PC-9 (cell line): ENCODE measurements at regions not wholly inside any gene's neighbourhood (a gene's known extent, or its start where the extent isn't known, plus 50 kb on each side); places are given as distances from the start of the nearest gene placed in this dataset.

Source experiments
- BruUV-seq: library from RNA; stranded (reverse); fragments of 400-500 nt; replicated peaks from 2 replicates; lab custom pipeline; 2021; lab: Mats Ljungman, UMichigan
- CTCF ChIA-PET: fragments of 300-600 bp; sonication (Branson Sonifier 250); formaldehyde crosslinking; loops from one replicate; lab custom pipeline; 2022; ENCODE audit warnings: antibody characterized with exemption; lab: Charles Lee
- POLR2A ChIA-PET: fragments of 300-600 bp; sonication (Branson Sonifier 250); formaldehyde crosslinking; loops from one replicate; lab custom pipeline; 2022; ENCODE audit warnings: antibody characterized with exemption; ENCODE audit not compliant: unreplicated experiment; lab: Charles Lee
- DNase-seq, 2 experiments: peaks; one replicate each; pipeline versions ENCODE4 v3.0.0 to v3.0.0-alpha.2; 2015 to 2022; ENCODE audit warnings: mixed read lengths in 1 of 2
- H2AFZ ChIP-seq: fragments of 200-600 bp; sonication (generic); 2 replicates; pipeline ENCODE4 v1.8.1; 2017; ENCODE audit warnings: antibody characterized with exemption
- H3F3A ChIP-seq: fragments of 200-600 bp; sonication (generic); 2 replicates; pipeline ENCODE4 v1.8.1; 2017; ENCODE audit warnings: antibody characterized with exemption, mild to moderate bottlenecking, low read depth; ENCODE audit not compliant: insufficient read depth
- H3K27ac ChIP-seq: fragments of 200-600 bp; sonication (generic); 2 replicates; pipeline ENCODE4 v1.6.1; 2016; ENCODE audit warnings: mixed run types
- H3K27me3 ChIP-seq: fragments of 200-600 bp; sonication (generic); 2 replicates; pipeline ENCODE4 v1.6.1; 2016; ENCODE audit warnings: low read depth, mixed run types; ENCODE audit not compliant: insufficient read depth
- H3K36me3 ChIP-seq: fragments of 200-600 bp; sonication (generic); 2 replicates; pipeline ENCODE4 v1.6.1; 2016; ENCODE audit warnings: low read depth, mixed run types
- H3K4me1 ChIP-seq: fragments of 200-600 bp; sonication (generic); replicated peaks from 2 replicates; pipeline ENCODE4 v1.6.1; 2016; ENCODE audit warnings: mixed run types; ENCODE audit not compliant: insufficient read depth
- H3K4me2 ChIP-seq: fragments of 200-600 bp; sonication (generic); 2 replicates; pipeline ENCODE4 v1.6.1; 2017; ENCODE audit warnings: mixed run types
- H3K4me3 ChIP-seq: fragments of 200-600 bp; sonication (generic); 2 replicates; pipeline ENCODE4 v1.6.1; 2016; ENCODE audit warnings: mixed run types
- H3K79me2 ChIP-seq: fragments of 200-600 bp; sonication (generic); 2 replicates; pipeline ENCODE4 v1.6.1; 2017; ENCODE audit warnings: low read depth, mixed run types
- H3K9me2 ChIP-seq: fragments of 200-600 bp; sonication (generic); 2 replicates; pipeline ENCODE4 v1.8.1; 2017; ENCODE audit warnings: mild to moderate bottlenecking; ENCODE audit not compliant: insufficient read depth
- H3K9me3 ChIP-seq: fragments of 200-600 bp; sonication (generic); 2 replicates; pipeline ENCODE4 v1.8.1; 2016; ENCODE audit warnings: low read depth; ENCODE audit not compliant: insufficient read depth
- H4K20me1 ChIP-seq: fragments of 200-600 bp; sonication (generic); 2 replicates; pipeline ENCODE4 v1.8.1; 2017; ENCODE audit not compliant: insufficient read depth
- EZH2 ChIP-seq: fragments of 200-600 bp; sonication (generic); IDR thresholded peaks from 2 replicates; pipeline ENCODE4 v1.8.0; 2017; ENCODE audit warnings: antibody characterized with exemption, low read depth
- intact Hi-C: fragments of 100-400 bp; cut with micrococcal nuclease; formaldehyde crosslinking; loops from one replicate; pipeline ENCODE4 v1.10.0; 2022; ENCODE audit not compliant: unreplicated experiment
- TF ChIP-seq, protein P1 (sequence below): fragments of 200-600 bp; sonication (generic); conservative IDR thresholded peaks from 2 replicates; pipeline ENCODE4 v1.6.1; 2017; ENCODE audit warnings: mixed run types, antibody characterized with exemption, mild to moderate bottlenecking, moderate library complexity

DNA sequence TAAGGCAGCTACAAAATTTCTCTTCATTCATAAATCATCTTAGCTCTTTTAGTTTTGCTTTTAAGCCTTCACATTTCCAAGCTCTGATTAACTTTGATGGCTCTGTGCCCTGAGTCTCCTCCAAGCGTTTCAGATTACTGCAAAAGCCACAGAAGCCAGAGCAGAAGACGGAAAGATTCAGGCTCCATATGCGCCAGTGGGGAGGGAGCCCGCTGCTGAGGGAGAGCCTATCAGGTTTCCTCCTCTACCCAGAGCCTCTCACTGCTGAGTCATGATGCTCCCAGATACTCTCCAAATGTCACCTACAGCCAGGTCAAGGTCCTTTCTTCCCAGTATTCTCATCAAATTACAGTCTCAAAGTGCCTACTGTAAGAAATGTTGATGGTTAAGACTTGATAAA is 193.6 kb downstream of the RAP2A start:
- Histone ChIP-seq H2AFZ (no peak overlapping the region; the same call in 1 of the 2 replicates), H3F3A (peaks cover 4% of the 10 kb centered on the region; the same call in 1 of the 2 replicates), H3K27me3 (no peaks in the 10 kb centered on the region), H4K20me1 (no peaks in the 10 kb centered on the region), H3K4me2 (peak overlapping the region; percentile 20), H3K9me3 (no peaks in the 10 kb centered on the region), H3K4me1 (peaks cover 5% of the 10 kb centered on the region; the same call in 1 of the 2 replicates), H3K27ac (peak overlapping the region; percentile 13; the same call in 1 of the 2 replicates), H3K9me2 (0 out of 2 replicates have a peak, but pooled peaks cover 9% of the 10 kb centered on the region), H3K4me3 (0 out of 2 replicates have a peak overlapping the region, but pooled peaks have one; percentile 17), H3K36me3 (no peaks in the 10 kb centered on the region), H3K79me2 (no peaks in the 10 kb centered on the region)
- POLR2A ChIA-PET: no interaction called here
- intact Hi-C loops: no loop called here
- DNase-seq: peak in 1 of 2 experiments; percentile 66
- BruUV-seq: no TSS peak
- TF ChIP-seq, protein P1, sequence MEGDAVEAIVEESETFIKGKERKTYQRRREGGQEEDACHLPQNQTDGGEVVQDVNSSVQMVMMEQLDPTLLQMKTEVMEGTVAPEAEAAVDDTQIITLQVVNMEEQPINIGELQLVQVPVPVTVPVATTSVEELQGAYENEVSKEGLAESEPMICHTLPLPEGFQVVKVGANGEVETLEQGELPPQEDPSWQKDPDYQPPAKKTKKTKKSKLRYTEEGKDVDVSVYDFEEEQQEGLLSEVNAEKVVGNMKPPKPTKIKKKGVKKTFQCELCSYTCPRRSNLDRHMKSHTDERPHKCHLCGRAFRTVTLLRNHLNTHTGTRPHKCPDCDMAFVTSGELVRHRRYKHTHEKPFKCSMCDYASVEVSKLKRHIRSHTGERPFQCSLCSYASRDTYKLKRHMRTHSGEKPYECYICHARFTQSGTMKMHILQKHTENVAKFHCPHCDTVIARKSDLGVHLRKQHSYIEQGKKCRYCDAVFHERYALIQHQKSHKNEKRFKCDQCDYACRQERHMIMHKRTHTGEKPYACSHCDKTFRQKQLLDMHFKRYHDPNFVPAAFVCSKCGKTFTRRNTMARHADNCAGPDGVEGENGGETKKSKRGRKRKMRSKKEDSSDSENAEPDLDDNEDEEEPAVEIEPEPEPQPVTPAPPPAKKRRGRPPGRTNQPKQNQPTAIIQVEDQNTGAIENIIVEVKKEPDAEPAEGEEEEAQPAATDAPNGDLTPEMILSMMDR: no peak
- TF ChIP-seq EZH2: no peak
- CTCF ChIA-PET: no interaction called here

DNA sequence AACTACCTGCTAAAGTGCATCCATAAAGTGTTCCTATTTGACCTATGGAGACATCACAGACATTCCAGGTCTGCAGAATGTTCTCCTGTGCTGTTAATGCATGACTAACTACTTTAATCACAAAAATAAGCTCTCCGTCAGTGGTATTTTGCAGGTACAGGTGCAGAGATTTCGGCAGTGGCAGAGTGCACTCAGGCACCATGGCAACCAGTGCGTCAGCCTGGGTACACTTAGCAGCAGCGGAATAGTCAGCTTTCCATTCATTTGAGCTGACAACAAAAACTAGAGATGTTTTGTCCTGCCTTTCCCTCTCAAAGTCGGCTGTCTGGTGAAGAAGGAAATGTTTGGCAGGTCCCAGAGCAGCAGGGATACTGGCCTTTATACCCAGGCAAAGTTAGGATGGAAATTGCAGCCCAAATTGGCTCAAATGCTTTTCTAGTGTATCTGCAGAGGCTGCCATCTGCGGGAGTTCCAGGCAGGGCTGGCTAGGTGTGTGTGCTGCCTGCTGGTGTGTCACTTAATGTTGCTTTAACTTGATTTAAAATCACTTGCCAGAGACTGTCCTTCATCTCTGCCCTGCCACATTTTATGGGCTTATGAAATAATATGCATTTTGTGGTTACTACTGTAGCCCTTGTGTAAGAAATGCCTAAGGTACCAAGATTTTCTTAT is 195.8 kb downstream of the RAP2A start:
- Histone ChIP-seq H2AFZ (no peak overlapping the region), H3K27me3 (no peaks in the 10 kb centered on the region), H3K4me2 (no peak overlapping the region), H3K9me3 (no peaks in the 10 kb centered on the region), H4K20me1 (no peaks in the 10 kb centered on the region), H3K27ac (no peak overlapping the region), H3F3A (peaks cover 4% of the 10 kb centered on the region; the same call in 1 of the 2 replicates), H3K9me2 (0 out of 2 replicates have a peak, but pooled peaks cover 9% of the 10 kb centered on the region), H3K79me2 (no peaks in the 10 kb centered on the region), H3K4me1 (peaks cover 5% of the 10 kb centered on the region; the same call in 1 of the 2 replicates), H3K4me3 (no peak overlapping the region), H3K36me3 (no peaks in the 10 kb centered on the region)
- CTCF ChIA-PET: no interaction called here
- POLR2A ChIA-PET: no interaction called here
- intact Hi-C loops: no loop called here
- TF ChIP-seq EZH2: no peak
- TF ChIP-seq, protein P1: no peak
- no peak for DNase-seq
- BruUV-seq: no TSS peak

DNA sequence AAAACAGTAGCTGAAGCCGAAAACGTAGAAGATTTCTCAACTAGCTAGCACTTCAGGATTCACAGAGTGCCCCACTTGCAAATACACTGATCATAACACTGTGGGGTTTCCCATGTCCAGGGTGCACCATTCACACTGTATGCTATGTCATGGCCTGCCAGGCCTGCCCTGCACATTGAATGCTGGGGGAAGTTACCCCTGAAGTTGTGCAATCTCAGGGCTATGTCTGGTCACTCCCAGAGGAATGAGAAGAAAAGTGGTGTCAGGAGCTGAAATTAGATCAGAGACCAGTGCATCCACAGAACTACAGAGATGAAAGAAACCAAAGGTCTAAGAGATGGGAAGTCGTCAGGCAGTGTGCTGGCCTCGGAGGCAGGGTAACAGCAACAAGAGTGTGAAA is 196.8 kb downstream of the RAP2A start:
- ChIA-PET POLR2A (no interaction called here), CTCF (no interaction called here)
- no peak overlapping the region for H2AFZ ChIP-seq
- no peak overlapping the region for H3K27ac ChIP-seq
- peaks cover 4% of the 10 kb centered on the region; the same call in 1 of the 2 replicates for H3F3A ChIP-seq
- H3K4me1 ChIP-seq: peaks cover 5% of the 10 kb centered on the region; the same call in 1 of the 2 replicates
- BruUV-seq: no TSS peak
- intact Hi-C loops: no loop called here
- DNase-seq: no peak
- no peak overlapping the region for H3K4me3 ChIP-seq
- TF ChIP-seq EZH2: no peak
- TF ChIP-seq, protein P1: no peak
- H3K4me2 ChIP-seq: no peak overlapping the region
- H3K27me3 ChIP-seq: no peaks in the 10 kb centered on the region
- H3K36me3 ChIP-seq: no peaks in the 10 kb centered on the region
- no peaks in the 10 kb centered on the region for H3K79me2 ChIP-seq
- no peaks in the 10 kb centered on the region for H4K20me1 ChIP-seq
- H3K9me3 ChIP-seq: no peaks in the 10 kb centered on the region
- H3K9me2 ChIP-seq: 0 out of 2 replicates have a peak, but pooled peaks cover 9% of the 10 kb centered on the region
